WERI-Rb-1 (cell line): ENCODE measurements at regions not wholly inside any gene's neighbourhood (a gene's known extent, or its start where the extent isn't known, plus 50 kb on each side); places are given as distances from the start of the nearest gene placed in this dataset.

Source experiments
- DNase-seq: peaks from one replicate; pipeline ENCODE4 v3.0.0-alpha.2; 2020
- H3K27ac ChIP-seq: fragments of 250-450 bp; sonication (Bioruptor Pico); 2 replicates; pipeline ENCODE4 v1.5.1; 2020; ENCODE audit warnings: mild to moderate bottlenecking, moderate library complexity
- H3K27me3 ChIP-seq: fragments of 250-450 bp; sonication (Bioruptor Pico); 2 replicates; pipeline ENCODE4 v1.5.1; 2021; ENCODE audit warnings: mild to moderate bottlenecking, low read depth, moderate library complexity; ENCODE audit not compliant: insufficient read depth, severe bottlenecking
- H3K36me3 ChIP-seq: fragments of 250-450 bp; sonication (Bioruptor Pico); 2 replicates; pipeline ENCODE4 v1.5.1; 2020; ENCODE audit warnings: mild to moderate bottlenecking, moderate library complexity
- H3K4me3 ChIP-seq: 2 replicates; pipeline ENCODE4 v1.5.1; 2011; ENCODE audit warnings: low read depth, mild to moderate bottlenecking, control low read depth, low read length
- H3K9me3 ChIP-seq: fragments of 250-450 bp; sonication (Bioruptor Pico); 2 replicates; pipeline ENCODE4 v1.5.1; 2021; ENCODE audit warnings: mild to moderate bottlenecking, moderate library complexity; ENCODE audit not compliant: severe bottlenecking
- TF ChIP-seq, protein P1 (sequence below): IDR thresholded peaks from 2 replicates; pipeline ENCODE4 v1.5.1; 2011; ENCODE audit warnings: low read depth, mild to moderate bottlenecking, control low read depth, inconsistent platforms, low read length

DNA sequence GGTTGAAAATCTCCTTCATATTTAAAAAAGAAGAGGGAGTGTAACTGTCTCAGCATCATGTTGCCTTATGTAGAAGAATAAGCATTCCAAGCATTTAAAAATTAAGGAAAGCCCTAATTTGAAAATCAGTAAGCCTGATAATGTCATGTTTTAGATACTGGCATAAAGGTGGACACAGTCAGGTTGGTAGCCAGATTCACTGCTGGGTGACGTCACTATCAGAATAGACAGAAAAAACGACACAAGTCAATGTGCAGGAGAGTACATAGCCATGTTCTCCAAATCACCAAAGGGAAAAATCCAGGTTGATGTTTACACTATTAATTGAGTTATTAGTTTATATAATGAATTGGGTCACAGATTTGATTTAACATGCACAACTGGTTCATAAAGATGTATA is 50.8 kb upstream of the POU3F2 start:
- no peaks in the 10 kb centered on the region for H3K36me3 ChIP-seq
- H3K9me3 ChIP-seq = no peaks in the 10 kb centered on the region
- no peak overlapping the region for H3K4me3 ChIP-seq
- DNase-seq = no peak
- no peaks in the 10 kb centered on the region for H3K27me3 ChIP-seq
- no peak overlapping the region for H3K27ac ChIP-seq
- TF ChIP-seq, protein P1, sequence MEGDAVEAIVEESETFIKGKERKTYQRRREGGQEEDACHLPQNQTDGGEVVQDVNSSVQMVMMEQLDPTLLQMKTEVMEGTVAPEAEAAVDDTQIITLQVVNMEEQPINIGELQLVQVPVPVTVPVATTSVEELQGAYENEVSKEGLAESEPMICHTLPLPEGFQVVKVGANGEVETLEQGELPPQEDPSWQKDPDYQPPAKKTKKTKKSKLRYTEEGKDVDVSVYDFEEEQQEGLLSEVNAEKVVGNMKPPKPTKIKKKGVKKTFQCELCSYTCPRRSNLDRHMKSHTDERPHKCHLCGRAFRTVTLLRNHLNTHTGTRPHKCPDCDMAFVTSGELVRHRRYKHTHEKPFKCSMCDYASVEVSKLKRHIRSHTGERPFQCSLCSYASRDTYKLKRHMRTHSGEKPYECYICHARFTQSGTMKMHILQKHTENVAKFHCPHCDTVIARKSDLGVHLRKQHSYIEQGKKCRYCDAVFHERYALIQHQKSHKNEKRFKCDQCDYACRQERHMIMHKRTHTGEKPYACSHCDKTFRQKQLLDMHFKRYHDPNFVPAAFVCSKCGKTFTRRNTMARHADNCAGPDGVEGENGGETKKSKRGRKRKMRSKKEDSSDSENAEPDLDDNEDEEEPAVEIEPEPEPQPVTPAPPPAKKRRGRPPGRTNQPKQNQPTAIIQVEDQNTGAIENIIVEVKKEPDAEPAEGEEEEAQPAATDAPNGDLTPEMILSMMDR = no peak
